8988T (cell line): ENCODE measurements at regions not wholly inside any gene's neighbourhood (a gene's known extent, or its start where the extent isn't known, plus 50 kb on each side); places are given as distances from the start of the nearest gene placed in this dataset.
"Not testable (repeated sequence)": the region's sequence is repeated elsewhere in the genome, so short reads cannot be mapped to it uniquely, and the experiment has no call there.

Experiments used
- DNase-seq: peaks from one replicate; pipeline ENCODE4 v3.0.0; 2011

- DNase-seq: no peak
Observed at GRCh38 chr12:59404109-59404650, 191.6 kb upstream of the SLC16A7 start.

- no peak for DNase-seq
Observed at GRCh38 chr12:59403259-59403932, 192.4 kb upstream of the SLC16A7 start.

- no peak for DNase-seq
Observed at GRCh38 chr12:59401862-59402261, 194.0 kb upstream of the SLC16A7 start.

- DNase-seq: no peak
Observed at GRCh38 chr12:59398164-59398563, 197.7 kb upstream of the SLC16A7 start.

- DNase-seq: no peak
Observed at GRCh38 chr12:59396919-59397318, 198.9 kb upstream of the SLC16A7 start.

GRCh38 chr12:59396519-59396918, 199.3 kb upstream of the SLC16A7 start:
- DNase-seq: no peak

- not testable (repeated sequence) for DNase-seq
Observed at GRCh38 chr12:59395310-59395709, 200.5 kb upstream of the SLC16A7 start.

- no peak for DNase-seq
Observed at GRCh38 chr12:59393506-59393905, 202.3 kb upstream of the SLC16A7 start.

GRCh38 chr12:59389968-59390576, 205.8 kb upstream of the SLC16A7 start:
- no peak for DNase-seq

- DNase-seq: no peak
Observed at GRCh38 chr12:59388694-59389093, 207.1 kb upstream of the SLC16A7 start.

- DNase-seq: no peak
Observed at GRCh38 chr12:59388176-59388575, 207.7 kb upstream of the SLC16A7 start.

GRCh38 chr12:59386236-59386635, 209.6 kb upstream of the SLC16A7 start:
- no peak for DNase-seq

- no peak for DNase-seq
Observed at GRCh38 chr12:59383079-59383822, 212.6 kb upstream of the SLC16A7 start.

GRCh38 chr12:59382282-59383078, 213.3 kb upstream of the SLC16A7 start:
- DNase-seq: no peak

- DNase-seq: no peak
Observed at GRCh38 chr12:59381106-59381505, 214.7 kb upstream of the SLC16A7 start.

- no peak for DNase-seq
Observed at GRCh38 chr12:59375633-59376032, 220.2 kb upstream of the SLC16A7 start.

- no peak for DNase-seq
Observed at GRCh38 chr12:59374783-59375182, 221.0 kb upstream of the SLC16A7 start.

- DNase-seq: no peak
Observed at GRCh38 chr12:59372956-59373355, 222.9 kb upstream of the SLC16A7 start.

GRCh38 chr12:59370933-59371332, 224.9 kb upstream of the SLC16A7 start:
- no peak for DNase-seq

- no peak for DNase-seq
Observed at GRCh38 chr12:59365133-59365532, 230.7 kb upstream of the SLC16A7 start.

GRCh38 chr12:59357811-59358210, 238.0 kb upstream of the SLC16A7 start:
- DNase-seq: no peak

- not testable (repeated sequence) for DNase-seq
Observed at GRCh38 chr12:59346248-59346647, 249.6 kb upstream of the SLC16A7 start.

GRCh38 chr12:59345406-59345805, 250.4 kb upstream of the SLC16A7 start:
- DNase-seq: no peak
